ENCODE measurements at regions not wholly inside any gene's neighbourhood (a gene's known extent, or its start where the extent isn't known, plus 50 kb on each side); places are given as distances from the start of the nearest gene placed in this dataset.

DNA sequence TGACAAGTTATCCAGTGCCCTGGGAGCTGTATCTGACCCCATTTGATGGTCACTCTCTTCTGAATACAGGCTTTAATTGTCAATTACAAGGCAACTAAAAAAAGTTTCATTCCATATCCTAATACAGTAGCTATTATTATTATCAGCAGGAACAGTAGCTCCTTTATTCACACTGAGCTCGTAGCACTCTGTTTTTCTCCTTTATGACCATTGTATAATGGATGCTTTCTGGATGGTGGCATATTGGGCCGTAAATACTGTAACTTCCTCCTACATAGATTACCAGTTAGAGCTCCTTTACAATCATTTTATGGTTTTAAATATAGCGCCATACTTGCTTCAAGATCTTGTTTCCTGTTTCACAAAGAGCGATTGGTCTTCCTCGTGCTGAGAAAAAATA is 1040.3 kb downstream of the TSN start:
- H3K27ac ChIP-seq (replicated peaks) = no peak overlapping the region
- no peaks in the 10 kb centered on the region for H3K27me3 ChIP-seq (ENCODE audit: insufficient read depth, poor library complexity, severe bottlenecking)
- TF ChIP-seq, protein P1, sequence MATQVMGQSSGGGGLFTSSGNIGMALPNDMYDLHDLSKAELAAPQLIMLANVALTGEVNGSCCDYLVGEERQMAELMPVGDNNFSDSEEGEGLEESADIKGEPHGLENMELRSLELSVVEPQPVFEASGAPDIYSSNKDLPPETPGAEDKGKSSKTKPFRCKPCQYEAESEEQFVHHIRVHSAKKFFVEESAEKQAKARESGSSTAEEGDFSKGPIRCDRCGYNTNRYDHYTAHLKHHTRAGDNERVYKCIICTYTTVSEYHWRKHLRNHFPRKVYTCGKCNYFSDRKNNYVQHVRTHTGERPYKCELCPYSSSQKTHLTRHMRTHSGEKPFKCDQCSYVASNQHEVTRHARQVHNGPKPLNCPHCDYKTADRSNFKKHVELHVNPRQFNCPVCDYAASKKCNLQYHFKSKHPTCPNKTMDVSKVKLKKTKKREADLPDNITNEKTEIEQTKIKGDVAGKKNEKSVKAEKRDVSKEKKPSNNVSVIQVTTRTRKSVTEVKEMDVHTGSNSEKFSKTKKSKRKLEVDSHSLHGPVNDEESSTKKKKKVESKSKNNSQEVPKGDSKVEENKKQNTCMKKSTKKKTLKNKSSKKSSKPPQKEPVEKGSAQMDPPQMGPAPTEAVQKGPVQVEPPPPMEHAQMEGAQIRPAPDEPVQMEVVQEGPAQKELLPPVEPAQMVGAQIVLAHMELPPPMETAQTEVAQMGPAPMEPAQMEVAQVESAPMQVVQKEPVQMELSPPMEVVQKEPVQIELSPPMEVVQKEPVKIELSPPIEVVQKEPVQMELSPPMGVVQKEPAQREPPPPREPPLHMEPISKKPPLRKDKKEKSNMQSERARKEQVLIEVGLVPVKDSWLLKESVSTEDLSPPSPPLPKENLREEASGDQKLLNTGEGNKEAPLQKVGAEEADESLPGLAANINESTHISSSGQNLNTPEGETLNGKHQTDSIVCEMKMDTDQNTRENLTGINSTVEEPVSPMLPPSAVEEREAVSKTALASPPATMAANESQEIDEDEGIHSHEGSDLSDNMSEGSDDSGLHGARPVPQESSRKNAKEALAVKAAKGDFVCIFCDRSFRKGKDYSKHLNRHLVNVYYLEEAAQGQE (IDR thresholded peaks at IDR 0.05; ENCODE audit: insufficient replicate concordance, low read depth) = no peak
- TF ChIP-seq, protein P2, sequence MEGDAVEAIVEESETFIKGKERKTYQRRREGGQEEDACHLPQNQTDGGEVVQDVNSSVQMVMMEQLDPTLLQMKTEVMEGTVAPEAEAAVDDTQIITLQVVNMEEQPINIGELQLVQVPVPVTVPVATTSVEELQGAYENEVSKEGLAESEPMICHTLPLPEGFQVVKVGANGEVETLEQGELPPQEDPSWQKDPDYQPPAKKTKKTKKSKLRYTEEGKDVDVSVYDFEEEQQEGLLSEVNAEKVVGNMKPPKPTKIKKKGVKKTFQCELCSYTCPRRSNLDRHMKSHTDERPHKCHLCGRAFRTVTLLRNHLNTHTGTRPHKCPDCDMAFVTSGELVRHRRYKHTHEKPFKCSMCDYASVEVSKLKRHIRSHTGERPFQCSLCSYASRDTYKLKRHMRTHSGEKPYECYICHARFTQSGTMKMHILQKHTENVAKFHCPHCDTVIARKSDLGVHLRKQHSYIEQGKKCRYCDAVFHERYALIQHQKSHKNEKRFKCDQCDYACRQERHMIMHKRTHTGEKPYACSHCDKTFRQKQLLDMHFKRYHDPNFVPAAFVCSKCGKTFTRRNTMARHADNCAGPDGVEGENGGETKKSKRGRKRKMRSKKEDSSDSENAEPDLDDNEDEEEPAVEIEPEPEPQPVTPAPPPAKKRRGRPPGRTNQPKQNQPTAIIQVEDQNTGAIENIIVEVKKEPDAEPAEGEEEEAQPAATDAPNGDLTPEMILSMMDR (IDR thresholded peaks at IDR 0.05; ENCODE audit: insufficient read depth, low read length) = no peak
- TF ChIP-seq SPI1 (IDR thresholded peaks at IDR 0.05; ENCODE audit: borderline replicate concordance, low read depth) (no peak), POLR2AphosphoS5 (IDR thresholded peaks at IDR 0.05; ENCODE audit: low read depth) (no peak), GABPA (IDR thresholded peaks at IDR 0.05; ENCODE audit: low read depth) (no peak)
- no peak for DNase-seq (ENCODE audit: low read depth in 1 of 2, low spot score in 1 of 2)
- no peak overlapping the region for H3K4me3 ChIP-seq (replicated peaks; ENCODE audit: insufficient read depth, low read length)

DNA sequence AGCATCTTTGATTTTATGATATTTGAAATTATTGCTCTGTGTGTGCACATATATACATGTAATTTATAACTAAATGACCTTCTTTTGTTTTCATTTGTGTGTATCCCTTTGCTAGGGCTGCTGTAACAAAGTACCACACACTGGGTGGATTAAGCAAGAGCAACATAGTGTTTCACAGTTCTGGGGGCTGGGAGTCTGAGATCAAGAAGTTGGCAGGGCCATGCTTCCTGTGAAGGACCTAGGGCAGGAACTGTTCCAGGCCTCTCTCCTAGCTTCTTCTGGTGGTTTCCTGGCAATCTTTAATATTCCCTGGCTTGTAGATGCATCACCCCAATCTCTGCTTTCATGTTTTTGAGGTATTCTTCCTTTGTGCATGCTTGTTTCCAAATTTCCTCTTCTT is 1043.9 kb downstream of the TSN start:
- no peak overlapping the region for H3K4me3 ChIP-seq (replicated peaks; ENCODE audit: insufficient read depth, low read length)
- H3K27ac ChIP-seq (replicated peaks) = no peak overlapping the region
- H3K27me3 ChIP-seq (ENCODE audit: insufficient read depth, poor library complexity, severe bottlenecking) = no peaks in the 10 kb centered on the region
- TF ChIP-seq, protein P1 (IDR thresholded peaks at IDR 0.05; ENCODE audit: insufficient replicate concordance, low read depth) = no peak
- TF ChIP-seq GABPA (IDR thresholded peaks at IDR 0.05; ENCODE audit: low read depth) = no peak
- TF ChIP-seq POLR2AphosphoS5 (IDR thresholded peaks at IDR 0.05; ENCODE audit: low read depth) = no peak
- TF ChIP-seq, protein P2 (IDR thresholded peaks at IDR 0.05; ENCODE audit: insufficient read depth, low read length) = no peak
- DNase-seq (ENCODE audit: low read depth in 1 of 2, low spot score in 1 of 2) = no peak

DNA sequence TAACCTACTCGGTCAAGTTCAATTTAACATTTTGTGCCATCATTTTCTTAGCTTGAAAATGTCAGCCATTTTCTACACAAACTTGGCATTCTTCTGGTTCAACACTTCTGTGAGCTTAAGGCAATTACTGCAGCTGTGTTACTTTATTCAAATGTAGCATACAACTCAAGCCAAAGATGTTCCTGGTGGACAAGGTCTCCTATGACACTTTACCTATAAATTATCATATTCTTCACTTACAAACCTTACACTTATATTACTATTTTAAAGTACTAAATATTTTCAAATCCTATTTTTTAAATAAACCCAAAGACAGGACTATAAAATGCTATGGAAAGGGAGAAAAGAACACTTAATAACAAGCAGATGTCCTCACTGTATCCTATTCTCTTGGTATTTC is 1045.3 kb downstream of the TSN start:
- TF ChIP-seq SPI1 (IDR thresholded peaks at IDR 0.05; ENCODE audit: borderline replicate concordance, low read depth) (no peak), GABPA (IDR thresholded peaks at IDR 0.05; ENCODE audit: low read depth) (no peak), POLR2AphosphoS5 (IDR thresholded peaks at IDR 0.05; ENCODE audit: low read depth) (no peak)
- TF ChIP-seq, protein P1 (IDR thresholded peaks at IDR 0.05; ENCODE audit: insufficient replicate concordance, low read depth) = no peak
- TF ChIP-seq, protein P2 (IDR thresholded peaks at IDR 0.05; ENCODE audit: insufficient read depth, low read length) = no peak
- no peak for DNase-seq (ENCODE audit: low read depth in 1 of 2, low spot score in 1 of 2)
- no peaks in the 10 kb centered on the region for H3K27me3 ChIP-seq (ENCODE audit: insufficient read depth, poor library complexity, severe bottlenecking)
- H3K4me3 ChIP-seq (replicated peaks; ENCODE audit: insufficient read depth, low read length) = no peak overlapping the region
- no peak overlapping the region for H3K27ac ChIP-seq (replicated peaks)

Data from HL-60 (cell line).